HG02571 (cell line): ENCODE measurements at regions not wholly inside any gene's neighbourhood (a gene's known extent, or its start where the extent isn't known, plus 50 kb on each side); places are given as distances from the start of the nearest gene placed in this dataset.

Experiments used
- ATAC-seq: cut with Tn5 transposase; IDR thresholded peaks from one replicate; pipeline ENCODE4 v1.9.1; 2021; ENCODE audit warnings: mild to moderate bottlenecking, moderate library complexity; ENCODE audit not compliant: unreplicated experiment

GRCh38 chr20:60725311-60725906 lies 526.7 kb upstream of the CDH4 start:
- ATAC-seq, result no peak

GRCh38 chr20:60727425-60727824 lies 524.6 kb upstream of the CDH4 start:
- no peak for ATAC-seq

GRCh38 chr20:60728705-60729104 lies 523.4 kb upstream of the CDH4 start:
- ATAC-seq, result no peak

GRCh38 chr20:60729135-60729900 lies 522.7 kb upstream of the CDH4 start:
- ATAC-seq, result no peak

- ATAC-seq, result no peak
Observed at GRCh38 chr20:60732322-60732721, 519.7 kb upstream of the CDH4 start.

GRCh38 chr20:60748086-60748485 lies 504.0 kb upstream of the CDH4 start:
- ATAC-seq, result no peak

GRCh38 chr20:60749804-60750602 lies 502.1 kb upstream of the CDH4 start:
- ATAC-seq, result no peak

GRCh38 chr20:60750909-60751308 lies 501.2 kb upstream of the CDH4 start:
- ATAC-seq, result no peak

- ATAC-seq, result no peak
Observed at GRCh38 chr20:60751826-60752225, 500.2 kb upstream of the CDH4 start.

- no peak for ATAC-seq
Observed at GRCh38 chr20:60752741-60753420, 499.2 kb upstream of the CDH4 start.

GRCh38 chr20:60754856-60755255 lies 497.2 kb upstream of the CDH4 start:
- no peak for ATAC-seq

GRCh38 chr20:60759651-60760050 lies 492.4 kb upstream of the CDH4 start:
- no peak for ATAC-seq

- no peak for ATAC-seq
Observed at GRCh38 chr20:60760256-60761000, 491.6 kb upstream of the CDH4 start.

- ATAC-seq, result no peak
Observed at GRCh38 chr20:60761056-60761455, 491.0 kb upstream of the CDH4 start.

GRCh38 chr20:60762386-60762785 lies 489.7 kb upstream of the CDH4 start:
- no peak for ATAC-seq

GRCh38 chr20:60764328-60764727 lies 487.7 kb upstream of the CDH4 start:
- ATAC-seq, result no peak

- ATAC-seq, result no peak
Observed at GRCh38 chr20:60764771-60765170, 487.3 kb upstream of the CDH4 start.

GRCh38 chr20:60765821-60766403 lies 486.1 kb upstream of the CDH4 start:
- no peak for ATAC-seq

GRCh38 chr20:60768216-60768615 lies 483.8 kb upstream of the CDH4 start:
- ATAC-seq, result no peak

- no peak for ATAC-seq
Observed at GRCh38 chr20:60780388-60781025, 471.6 kb upstream of the CDH4 start.
